Fibroblast of the conjunctiva (primary cell): ENCODE measurements at regions not wholly inside any gene's neighbourhood (a gene's known extent, or its start where the extent isn't known, plus 50 kb on each side); places are given as distances from the start of the nearest gene placed in this dataset.

Source experiments
- DNase-seq: peaks from one replicate; pipeline ENCODE4 v3.0.0-alpha.2; 2010; ENCODE audit warnings: low read depth

- no peak for DNase-seq
These were observed 1012.2 kb downstream of the SQOR start for GRCh38 chr15:46647046-46647445.

GRCh38 chr15:46652266-46652665 lies 1017.4 kb downstream of the SQOR start:
- no peak for DNase-seq

GRCh38 chr15:46654993-46655392 lies 1020.2 kb downstream of the SQOR start:
- DNase-seq = no peak

- DNase-seq = no peak
These were observed 1025.4 kb downstream of the SQOR start for GRCh38 chr15:46660096-46660842.

- no peak for DNase-seq
These were observed 1035.4 kb downstream of the SQOR start for GRCh38 chr15:46670258-46670657.

- DNase-seq = no peak
These were observed 1036.5 kb downstream of the SQOR start for GRCh38 chr15:46671336-46671735.

GRCh38 chr15:46672041-46672440 lies 1037.2 kb downstream of the SQOR start:
- no peak for DNase-seq

- DNase-seq = no peak
These were observed 1040.8 kb upstream of the SEMA6D start for GRCh38 chr15:46676233-46677206.

GRCh38 chr15:46677491-46677890 lies 1039.8 kb upstream of the SEMA6D start:
- no peak for DNase-seq

- no peak for DNase-seq
These were observed 1035.4 kb upstream of the SEMA6D start for GRCh38 chr15:46681901-46682300.

GRCh38 chr15:46682969-46683791 lies 1034.1 kb upstream of the SEMA6D start:
- DNase-seq = no peak

GRCh38 chr15:46685096-46685495 lies 1032.2 kb upstream of the SEMA6D start:
- no peak for DNase-seq

- no peak for DNase-seq
These were observed 1031.6 kb upstream of the SEMA6D start for GRCh38 chr15:46685681-46686080.

GRCh38 chr15:46696281-46696680 lies 1021.0 kb upstream of the SEMA6D start:
- DNase-seq = no peak

- DNase-seq = no peak
These were observed 1016.0 kb upstream of the SEMA6D start for GRCh38 chr15:46701346-46701745.

- no peak for DNase-seq
These were observed 1015.4 kb upstream of the SEMA6D start for GRCh38 chr15:46701896-46702295.

GRCh38 chr15:46703020-46703861 lies 1014.1 kb upstream of the SEMA6D start:
- no peak for DNase-seq

GRCh38 chr15:46703871-46704637 lies 1013.3 kb upstream of the SEMA6D start:
- DNase-seq = no peak

GRCh38 chr15:46707452-46707851 lies 1009.9 kb upstream of the SEMA6D start:
- DNase-seq = no peak

- DNase-seq = no peak
These were observed 1009.1 kb upstream of the SEMA6D start for GRCh38 chr15:46708226-46708625.
